ENCODE measurements at regions not wholly inside any gene's neighbourhood (a gene's known extent, or its start where the extent isn't known, plus 50 kb on each side); places are given as distances from the start of the nearest gene placed in this dataset.

- Mint-ChIP-seq H3K27ac (no peak overlapping the region), H3K36me3 (no peaks in the 10 kb centered on the region), H3K9me3 (peaks cover 0 to 4% of the 10 kb centered on the region in 2 donors), H3K4me3 (no peak overlapping the region), H3K4me1 (no peaks in the 10 kb centered on the region), H3K27me3 (ENCODE audit: low read depth in 2 of 2) (no peaks in the 10 kb centered on the region)
- TF ChIP-seq, protein P1, sequence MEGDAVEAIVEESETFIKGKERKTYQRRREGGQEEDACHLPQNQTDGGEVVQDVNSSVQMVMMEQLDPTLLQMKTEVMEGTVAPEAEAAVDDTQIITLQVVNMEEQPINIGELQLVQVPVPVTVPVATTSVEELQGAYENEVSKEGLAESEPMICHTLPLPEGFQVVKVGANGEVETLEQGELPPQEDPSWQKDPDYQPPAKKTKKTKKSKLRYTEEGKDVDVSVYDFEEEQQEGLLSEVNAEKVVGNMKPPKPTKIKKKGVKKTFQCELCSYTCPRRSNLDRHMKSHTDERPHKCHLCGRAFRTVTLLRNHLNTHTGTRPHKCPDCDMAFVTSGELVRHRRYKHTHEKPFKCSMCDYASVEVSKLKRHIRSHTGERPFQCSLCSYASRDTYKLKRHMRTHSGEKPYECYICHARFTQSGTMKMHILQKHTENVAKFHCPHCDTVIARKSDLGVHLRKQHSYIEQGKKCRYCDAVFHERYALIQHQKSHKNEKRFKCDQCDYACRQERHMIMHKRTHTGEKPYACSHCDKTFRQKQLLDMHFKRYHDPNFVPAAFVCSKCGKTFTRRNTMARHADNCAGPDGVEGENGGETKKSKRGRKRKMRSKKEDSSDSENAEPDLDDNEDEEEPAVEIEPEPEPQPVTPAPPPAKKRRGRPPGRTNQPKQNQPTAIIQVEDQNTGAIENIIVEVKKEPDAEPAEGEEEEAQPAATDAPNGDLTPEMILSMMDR (IDR thresholded peaks at IDR 0.05) = no peak
- H3K36me3 ChIP-seq (ENCODE audit: control insufficient read depth, insufficient read depth, low read length) = no peaks in the 10 kb centered on the region
- H3K9me3 ChIP-seq (ENCODE audit: control insufficient read depth, insufficient read depth, low read length) = no peaks in the 10 kb centered on the region
- no peaks in the 10 kb centered on the region for H3K27me3 ChIP-seq (ENCODE audit: control insufficient read depth, insufficient read depth, low read length)
- DNase-seq (no peak), ATAC-seq (no peak)
- intact Hi-C loops (cut with micrococcal nuclease) = no loop called here
- WGBS (ENCODE audit: insufficient coverage) = 96% methylated on average over 3 of the region's 3 CpGs
- H3K4me1 ChIP-seq (ENCODE audit: control insufficient read depth, insufficient read depth, low read length) = no peaks in the 10 kb centered on the region
- no peak overlapping the region for H3K4me3 ChIP-seq (ENCODE audit: low read length)
- no peak overlapping the region for H3K27ac ChIP-seq (ENCODE audit: low read length)
Observed at GRCh38 chr4:78704981-78705683, 71.0 kb upstream of the BMP2K start.

- Mint-ChIP-seq H3K36me3 (no peaks in the 10 kb centered on the region), H3K27me3 (ENCODE audit: low read depth in 2 of 2) (no peaks in the 10 kb centered on the region), H3K27ac (no peak overlapping the region), H3K4me1 (no peaks in the 10 kb centered on the region), H3K9me3 (peaks cover 0 to 4% of the 10 kb centered on the region in 2 donors), H3K4me3 (no peak overlapping the region)
- Histone ChIP-seq H3K4me1 (ENCODE audit: control insufficient read depth, insufficient read depth, low read length) (no peaks in the 10 kb centered on the region), H3K4me3 (ENCODE audit: low read length) (no peak overlapping the region), H3K9me3 (ENCODE audit: control insufficient read depth, insufficient read depth, low read length) (no peaks in the 10 kb centered on the region), H3K27ac (ENCODE audit: low read length) (no peak overlapping the region), H3K27me3 (ENCODE audit: control insufficient read depth, insufficient read depth, low read length) (no peaks in the 10 kb centered on the region), H3K36me3 (ENCODE audit: control insufficient read depth, insufficient read depth, low read length) (no peaks in the 10 kb centered on the region)
- ATAC-seq = no peak
- no peak for DNase-seq
- TF ChIP-seq, protein P1 (IDR thresholded peaks at IDR 0.05) = no peak
- intact Hi-C loops (cut with micrococcal nuclease) = no loop called here
- WGBS (ENCODE audit: insufficient coverage) = 77% methylated on average over 5 of the region's 6 CpGs
Observed at GRCh38 chr4:78706302-78706701, 69.8 kb upstream of the BMP2K start.

GRCh38 chr4:78707268-78707667 lies 68.9 kb upstream of the BMP2K start:
- Histone ChIP-seq H3K36me3 (ENCODE audit: control insufficient read depth, insufficient read depth, low read length) (no peaks in the 10 kb centered on the region), H3K4me1 (ENCODE audit: control insufficient read depth, insufficient read depth, low read length) (no peaks in the 10 kb centered on the region), H3K27ac (ENCODE audit: low read length) (no peak overlapping the region), H3K4me3 (ENCODE audit: low read length) (no peak overlapping the region), H3K9me3 (ENCODE audit: control insufficient read depth, insufficient read depth, low read length) (no peaks in the 10 kb centered on the region), H3K27me3 (ENCODE audit: control insufficient read depth, insufficient read depth, low read length) (no peaks in the 10 kb centered on the region)
- intact Hi-C loops (cut with micrococcal nuclease) = no loop called here
- Mint-ChIP-seq H3K4me1 (no peaks in the 10 kb centered on the region), H3K36me3 (no peaks in the 10 kb centered on the region), H3K27ac (no peak overlapping the region), H3K4me3 (no peak overlapping the region), H3K9me3 (peaks cover 0 to 4% of the 10 kb centered on the region in 2 donors), H3K27me3 (ENCODE audit: low read depth in 2 of 2) (no peaks in the 10 kb centered on the region)
- TF ChIP-seq, protein P1 (IDR thresholded peaks at IDR 0.05) = no peak
- WGBS (ENCODE audit: insufficient coverage) = no CpG with 5 or more reads among the region's 2 CpGs
- DNase-seq = no peak
- ATAC-seq = no peak

GRCh38 chr4:78707793-78708192 lies 68.4 kb upstream of the BMP2K start:
- Mint-ChIP-seq H3K4me3 (no peak overlapping the region), H3K36me3 (no peaks in the 10 kb centered on the region), H3K4me1 (no peaks in the 10 kb centered on the region), H3K9me3 (peaks cover 0 to 4% of the 10 kb centered on the region in 2 donors), H3K27ac (no peak overlapping the region), H3K27me3 (ENCODE audit: low read depth in 2 of 2) (no peaks in the 10 kb centered on the region)
- DNase-seq (no peak), ATAC-seq (no peak)
- H3K4me3 ChIP-seq (ENCODE audit: low read length) = no peak overlapping the region
- H3K9me3 ChIP-seq (ENCODE audit: control insufficient read depth, insufficient read depth, low read length) = no peaks in the 10 kb centered on the region
- H3K36me3 ChIP-seq (ENCODE audit: control insufficient read depth, insufficient read depth, low read length) = no peaks in the 10 kb centered on the region
- 95% methylated on average over 4 of the region's 5 CpGs for WGBS (ENCODE audit: insufficient coverage)
- TF ChIP-seq, protein P1 (IDR thresholded peaks at IDR 0.05) = no peak
- no peak overlapping the region for H3K27ac ChIP-seq (ENCODE audit: low read length)
- no peaks in the 10 kb centered on the region for H3K27me3 ChIP-seq (ENCODE audit: control insufficient read depth, insufficient read depth, low read length)
- intact Hi-C loops (cut with micrococcal nuclease) = no loop called here
- H3K4me1 ChIP-seq (ENCODE audit: control insufficient read depth, insufficient read depth, low read length) = no peaks in the 10 kb centered on the region

All from natural killer cell (primary cell).